ENCODE measurements at regions not wholly inside any gene's neighbourhood (a gene's known extent, or its start where the extent isn't known, plus 50 kb on each side); places are given as distances from the start of the nearest gene placed in this dataset.
A peak's percentile ranks its signal among the peaks of the same experiment; 100 is the strongest.
"Not testable (repeated sequence)": the region's sequence is repeated elsewhere in the genome, so short reads cannot be mapped to it uniquely, and the experiment has no call there.

- DNase-seq (ENCODE audit: low spot score), result no peak
Measured at GRCh38 chrX:25640276-25640675, 497.9 kb upstream of the MAGEB18 start.

GRCh38 chrX:25646156-25646555 is 492.0 kb upstream of the MAGEB18 start:
- DNase-seq (ENCODE audit: low spot score), result no peak

GRCh38 chrX:25648790-25649189 is 489.4 kb upstream of the MAGEB18 start:
- no peak for DNase-seq (ENCODE audit: low spot score)

GRCh38 chrX:25650216-25650820 is 487.8 kb upstream of the MAGEB18 start:
- no peak for DNase-seq (ENCODE audit: low spot score)

- DNase-seq (ENCODE audit: low spot score), result no peak
Measured at GRCh38 chrX:25659317-25659716, 478.8 kb upstream of the MAGEB18 start.

- no peak for DNase-seq (ENCODE audit: low spot score)
Measured at GRCh38 chrX:25663701-25664100, 474.4 kb upstream of the MAGEB18 start.

- DNase-seq (ENCODE audit: low spot score), result no peak
Measured at GRCh38 chrX:25665431-25665830, 472.7 kb upstream of the MAGEB18 start.

- no peak for DNase-seq (ENCODE audit: low spot score)
Measured at GRCh38 chrX:25667681-25668080, 470.5 kb upstream of the MAGEB18 start.

- no peak for DNase-seq (ENCODE audit: low spot score)
Measured at GRCh38 chrX:25674776-25675175, 463.4 kb upstream of the MAGEB18 start.

- no peak for DNase-seq (ENCODE audit: low spot score)
Measured at GRCh38 chrX:25701876-25702275, 436.3 kb upstream of the MAGEB18 start.

- DNase-seq (ENCODE audit: low spot score), result no peak
Measured at GRCh38 chrX:25717122-25717521, 421.0 kb upstream of the MAGEB18 start.

GRCh38 chrX:25721564-25721963 is 416.6 kb upstream of the MAGEB18 start:
- peak; percentile 2 for DNase-seq (ENCODE audit: low spot score)

- no peak for DNase-seq (ENCODE audit: low spot score)
Measured at GRCh38 chrX:25726539-25726938, 411.6 kb upstream of the MAGEB18 start.

- DNase-seq (ENCODE audit: low spot score), result no peak
Measured at GRCh38 chrX:25733148-25733547, 405.0 kb upstream of the MAGEB18 start.

GRCh38 chrX:25737540-25737939 is 400.6 kb upstream of the MAGEB18 start:
- no peak for DNase-seq (ENCODE audit: low spot score)

GRCh38 chrX:25742334-25742733 is 395.8 kb upstream of the MAGEB18 start:
- DNase-seq (ENCODE audit: low spot score), result no peak

GRCh38 chrX:25754399-25754798 is 383.7 kb upstream of the MAGEB18 start:
- no peak for DNase-seq (ENCODE audit: low spot score)

- no peak for DNase-seq (ENCODE audit: low spot score)
Measured at GRCh38 chrX:25755194-25755593, 382.9 kb upstream of the MAGEB18 start.

- no peak for DNase-seq (ENCODE audit: low spot score)
Measured at GRCh38 chrX:25762656-25763055, 375.5 kb upstream of the MAGEB18 start.

GRCh38 chrX:25771853-25772252 is 366.3 kb upstream of the MAGEB18 start:
- DNase-seq (ENCODE audit: low spot score), result not testable (repeated sequence)

- DNase-seq (ENCODE audit: low spot score), result not testable (repeated sequence)
Measured at GRCh38 chrX:25797796-25798195, 340.3 kb upstream of the MAGEB18 start.

GRCh38 chrX:25805744-25806143 is 332.4 kb upstream of the MAGEB18 start:
- DNase-seq (ENCODE audit: low spot score), result no peak

GRCh38 chrX:25807022-25807421 is 331.1 kb upstream of the MAGEB18 start:
- no peak for DNase-seq (ENCODE audit: low spot score)

GRCh38 chrX:25810202-25810601 is 327.9 kb upstream of the MAGEB18 start:
- DNase-seq (ENCODE audit: low spot score), result no peak

GRCh38 chrX:25819879-25820278 is 318.3 kb upstream of the MAGEB18 start:
- no peak for DNase-seq (ENCODE audit: low spot score)

All from GM03348 (cell line).